Sciatic nerve (tissue), 2 donors: ENCODE measurements at regions not wholly inside any gene's neighbourhood (a gene's known extent, or its start where the extent isn't known, plus 50 kb on each side); places are given as distances from the start of the nearest gene placed in this dataset.

Source experiments
- ATAC-seq: fragments of 200-7000 bp; cut with Tn5 transposase; one replicate; pipeline ENCODE4 v1.9.1; 2020; ENCODE audit warnings: mild to moderate bottlenecking, moderate library complexity
- DNase-seq: peaks from one replicate; pipeline ENCODE4 v3.0.0-alpha.2; 2020; ENCODE audit warnings: low spot score
- intact Hi-C: fragments of 100-400 bp; cut with DNase I; formaldehyde crosslinking; loops from one replicate; pipeline ENCODE4 v1.14.2; 2022
- donor health status: DM: no; HTN: no; CAD: no.
- donor health status: DM: no; HTN: no; CAD: no.

DNA sequence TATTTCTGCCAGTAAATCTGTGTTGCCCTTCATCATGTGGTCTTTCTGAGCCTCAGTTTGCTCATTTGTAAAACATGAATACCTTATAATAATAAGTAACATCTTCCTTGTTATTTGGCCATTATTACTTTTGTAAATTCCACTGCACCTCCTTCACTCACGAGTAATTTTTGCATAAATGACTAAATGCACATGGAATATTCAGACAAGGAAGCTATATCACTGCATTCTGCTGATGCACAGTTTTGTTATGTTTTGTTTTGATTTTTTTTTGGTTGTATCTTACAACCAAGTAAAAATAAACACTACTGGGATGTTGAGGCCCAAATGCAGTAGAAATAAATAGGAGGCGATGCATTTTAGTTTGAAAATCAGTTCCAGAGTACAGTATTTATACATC lies 185.3 kb upstream of the POU3F3 start:
- ATAC-seq: no peak
- no peak for DNase-seq
- intact Hi-C loops: no loop called here

DNA sequence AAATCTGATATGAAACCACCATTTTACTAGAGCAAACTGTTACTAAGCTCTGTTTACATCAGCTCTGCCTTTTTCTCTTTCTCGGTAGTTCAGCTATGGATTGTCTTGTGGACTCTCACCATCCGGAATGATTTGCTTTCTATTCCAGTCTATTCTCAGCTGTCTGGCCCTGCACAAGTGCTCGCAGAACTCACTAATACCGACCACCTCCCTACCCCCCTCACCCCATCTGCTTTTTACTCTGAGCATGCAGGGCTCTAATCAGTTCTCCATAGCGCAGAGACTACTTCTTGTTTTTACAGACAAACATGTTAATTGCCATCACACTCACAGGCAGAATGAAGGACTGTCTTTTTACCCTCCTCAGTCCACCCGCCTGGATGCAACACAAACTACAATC lies 180.7 kb upstream of the POU3F3 start:
- intact Hi-C loops: no loop called here
- ATAC-seq (no peak), DNase-seq (no peak)

DNA sequence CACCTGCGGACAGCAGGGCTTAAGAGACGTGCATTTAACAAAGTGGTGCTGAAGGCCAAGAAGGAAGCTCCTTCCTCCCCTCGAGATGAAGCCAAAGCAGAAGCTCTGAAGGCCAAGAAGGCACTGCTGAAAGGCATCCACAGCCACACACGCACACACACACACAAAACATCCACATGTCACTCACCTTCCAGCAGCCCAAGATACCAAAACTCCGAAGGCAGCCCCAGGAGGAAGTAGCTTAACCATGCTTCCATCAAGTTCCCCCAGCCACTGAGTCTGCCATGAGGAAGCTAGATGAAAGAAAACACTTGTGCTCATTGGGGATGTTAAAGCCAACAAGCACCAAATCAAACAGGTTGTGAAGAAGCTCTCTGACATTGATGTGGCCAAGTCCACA lies 175.7 kb upstream of the POU3F3 start:
- DNase-seq: no peak
- no peak for ATAC-seq
- intact Hi-C loops: no loop called here

DNA sequence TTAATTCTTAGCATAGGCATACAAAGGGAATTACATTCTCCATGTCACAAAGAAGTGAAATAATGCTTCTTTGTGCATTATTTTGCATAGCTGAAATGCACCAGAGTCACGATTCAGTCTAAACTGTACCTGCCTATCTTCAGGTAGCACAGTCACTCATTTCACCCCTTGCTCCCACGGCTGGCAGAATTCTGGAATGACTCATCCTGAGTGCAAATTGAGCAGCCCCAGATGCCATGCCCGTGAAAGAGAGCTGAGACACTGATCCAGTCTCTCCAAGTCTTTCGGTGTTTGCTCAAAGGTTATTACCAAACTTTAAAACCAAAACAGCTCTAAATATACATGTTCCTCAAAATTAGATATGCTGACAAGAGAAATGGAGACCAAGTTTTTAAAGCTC lies 168.3 kb upstream of the POU3F3 start:
- intact Hi-C loops: no loop called here
- no peak for DNase-seq

DNA sequence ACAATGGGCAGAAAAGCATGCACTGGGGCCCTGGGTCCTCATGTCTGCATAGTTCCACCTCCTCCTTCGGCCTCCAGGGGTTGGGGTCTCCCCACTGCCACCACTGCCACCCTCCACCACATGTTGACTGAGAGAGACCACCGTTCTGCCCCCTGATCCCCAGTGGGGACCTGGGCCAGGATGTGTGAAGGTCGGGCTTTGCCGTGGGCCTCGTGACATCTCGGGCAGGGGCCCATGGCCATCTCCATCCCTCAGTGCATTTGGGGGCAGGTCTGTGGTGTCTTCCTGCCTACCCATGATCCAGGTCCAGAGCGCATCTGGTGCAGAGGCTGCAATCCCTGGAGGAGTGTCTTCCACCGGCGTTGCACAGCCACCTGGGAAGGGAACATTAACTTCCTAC lies 166.8 kb upstream of the POU3F3 start:
- intact Hi-C loops: no loop called here
- DNase-seq (no peak), ATAC-seq (no peak)

More for the DNA sequence above, 168.3 kb upstream of the POU3F3 start:
- ATAC-seq: no peak

DNA sequence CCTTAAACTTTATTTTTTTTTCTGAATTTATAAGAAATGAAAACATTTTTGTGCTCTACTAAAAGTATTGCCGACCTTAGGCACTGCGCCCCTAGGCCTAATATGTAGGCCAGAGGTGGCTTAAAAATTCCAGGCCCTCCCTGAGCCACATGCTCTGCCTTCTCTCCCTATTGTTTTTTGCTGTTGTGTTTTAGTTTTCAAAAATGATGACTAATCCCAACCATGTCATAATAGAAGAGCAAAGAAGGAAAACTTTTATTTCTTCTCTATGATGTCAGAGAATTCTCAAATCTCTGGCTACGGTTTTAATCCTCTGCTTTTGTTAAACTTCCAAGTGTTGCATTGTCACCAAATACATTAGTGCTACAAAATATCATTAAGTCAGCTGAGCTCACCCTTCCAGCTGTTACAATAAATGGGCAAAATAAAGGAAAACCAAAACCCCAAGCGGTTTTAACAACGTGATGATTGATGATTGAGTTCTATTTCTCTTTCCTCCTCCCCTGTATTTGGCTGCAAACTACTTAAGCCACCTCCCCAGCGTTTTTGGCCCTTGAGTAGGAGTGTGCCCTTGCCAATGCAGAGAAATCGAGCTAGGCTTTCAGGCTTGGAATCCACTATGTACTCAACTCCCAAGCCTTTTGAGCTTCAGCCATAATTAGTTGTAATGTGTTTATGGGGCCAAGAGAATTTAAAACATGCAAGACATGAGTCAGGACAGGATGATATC lies 163.5 kb upstream of the POU3F3 start:
- DNase-seq (no peak), ATAC-seq (no peak)
- intact Hi-C loops: no loop called here

DNA sequence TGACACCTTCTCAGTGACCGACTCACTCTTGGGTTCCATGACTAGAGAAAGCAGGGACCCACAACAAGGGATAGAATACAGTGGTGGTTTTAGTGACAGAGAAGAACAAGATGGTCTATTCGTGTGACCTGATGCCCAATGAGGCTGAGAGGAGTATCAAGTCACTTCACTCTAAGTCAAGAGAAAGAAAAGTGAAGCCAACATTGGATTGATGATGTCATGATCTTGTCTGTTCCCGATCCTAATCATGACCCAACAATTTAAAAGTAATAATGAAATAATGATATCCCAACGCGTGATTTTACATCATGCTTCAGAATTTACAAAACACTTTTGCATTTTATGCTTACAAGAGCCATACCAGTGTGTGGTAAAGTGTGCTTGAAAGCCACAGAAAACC lies 155.6 kb upstream of the POU3F3 start:
- intact Hi-C loops: no loop called here
- no peak for DNase-seq
- no peak for ATAC-seq

DNA sequence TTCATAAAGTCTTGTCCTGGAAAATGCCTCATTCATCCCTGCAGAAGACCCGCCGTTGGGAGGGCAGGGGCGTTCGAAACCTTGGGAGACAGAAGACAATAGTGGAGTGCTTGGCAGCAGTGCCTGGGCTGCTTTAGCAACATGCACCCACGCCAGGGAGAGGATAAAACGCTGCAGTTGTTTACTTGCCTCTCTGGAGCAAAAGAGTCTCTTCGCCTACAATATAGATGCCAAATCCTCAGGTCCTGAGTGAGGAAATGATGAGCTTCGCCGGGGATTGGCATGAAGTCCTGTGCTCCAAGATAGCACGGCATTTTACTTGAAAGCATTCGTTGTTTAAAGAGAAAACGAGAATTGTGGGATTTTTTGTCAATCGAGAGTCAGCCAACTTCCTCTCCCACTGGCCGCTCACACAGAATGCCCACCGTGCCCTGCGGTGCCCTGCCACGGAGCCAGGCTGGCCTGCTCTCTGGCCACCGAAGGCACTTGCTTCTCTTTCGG lies 152.5 kb upstream of the POU3F3 start:
- intact Hi-C loops: no loop called here
- ATAC-seq (no peak), DNase-seq (no peak)

DNA sequence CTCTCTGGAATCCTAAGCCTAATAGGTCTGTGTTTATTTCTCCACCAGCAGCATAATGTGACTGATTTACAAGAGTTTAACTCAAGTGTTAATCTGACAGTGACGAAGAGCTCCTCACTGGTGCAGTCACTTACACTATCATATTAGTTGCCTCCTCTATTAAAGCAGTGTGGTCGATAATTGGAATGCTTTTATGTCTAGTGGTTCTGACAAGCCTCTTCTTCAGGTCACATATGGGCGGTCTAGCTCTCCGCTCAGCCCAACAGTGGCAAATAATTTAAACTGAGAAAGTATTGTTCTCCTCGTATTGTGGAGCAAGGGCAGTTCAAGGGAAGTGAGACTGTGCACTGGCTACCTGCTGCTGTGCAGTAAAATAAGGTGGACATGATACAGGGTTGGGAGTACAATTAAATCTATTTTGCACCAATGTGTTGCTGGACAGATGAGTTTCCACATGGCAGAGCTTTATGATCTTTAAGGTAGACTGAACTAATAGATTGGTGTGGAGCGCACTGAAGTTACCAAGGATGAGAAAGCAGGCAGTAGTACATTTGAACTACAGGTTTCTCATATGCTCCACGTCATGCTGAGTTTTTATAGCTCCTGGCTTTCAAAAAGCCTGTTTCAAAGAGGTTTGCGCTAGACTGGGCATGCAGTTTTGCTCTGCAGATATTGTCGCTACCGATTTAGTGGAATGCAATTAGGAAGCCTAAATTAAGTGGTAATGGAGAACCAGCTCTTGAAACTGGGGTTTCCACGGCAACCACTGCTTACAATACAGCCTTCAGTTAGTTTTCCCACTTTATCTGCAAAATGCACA lies 151.7 kb upstream of the POU3F3 start:
- intact Hi-C loops: no loop called here
- ATAC-seq (no peak), DNase-seq (no peak)

DNA sequence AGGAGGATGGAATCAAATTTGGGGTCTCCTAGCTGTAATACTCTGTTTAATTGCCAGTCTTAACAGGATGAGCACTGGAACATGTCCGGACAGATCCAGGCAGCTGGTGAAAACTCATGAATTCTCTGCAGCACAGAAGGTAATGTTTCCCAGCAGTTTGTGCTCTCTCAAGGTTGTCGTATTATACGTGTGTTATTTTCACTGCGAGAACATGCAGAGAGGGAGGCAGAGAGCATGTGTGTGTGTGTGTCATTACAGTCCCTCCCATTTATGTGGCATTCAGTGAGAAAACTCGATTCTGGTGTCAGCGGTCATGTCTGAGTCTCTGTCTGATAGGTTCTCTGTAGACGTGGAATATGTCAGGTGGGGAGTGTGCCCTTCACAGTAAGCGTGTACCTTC lies 150.2 kb upstream of the POU3F3 start:
- no peak for DNase-seq
- intact Hi-C loops: no loop called here
- ATAC-seq: no peak

DNA sequence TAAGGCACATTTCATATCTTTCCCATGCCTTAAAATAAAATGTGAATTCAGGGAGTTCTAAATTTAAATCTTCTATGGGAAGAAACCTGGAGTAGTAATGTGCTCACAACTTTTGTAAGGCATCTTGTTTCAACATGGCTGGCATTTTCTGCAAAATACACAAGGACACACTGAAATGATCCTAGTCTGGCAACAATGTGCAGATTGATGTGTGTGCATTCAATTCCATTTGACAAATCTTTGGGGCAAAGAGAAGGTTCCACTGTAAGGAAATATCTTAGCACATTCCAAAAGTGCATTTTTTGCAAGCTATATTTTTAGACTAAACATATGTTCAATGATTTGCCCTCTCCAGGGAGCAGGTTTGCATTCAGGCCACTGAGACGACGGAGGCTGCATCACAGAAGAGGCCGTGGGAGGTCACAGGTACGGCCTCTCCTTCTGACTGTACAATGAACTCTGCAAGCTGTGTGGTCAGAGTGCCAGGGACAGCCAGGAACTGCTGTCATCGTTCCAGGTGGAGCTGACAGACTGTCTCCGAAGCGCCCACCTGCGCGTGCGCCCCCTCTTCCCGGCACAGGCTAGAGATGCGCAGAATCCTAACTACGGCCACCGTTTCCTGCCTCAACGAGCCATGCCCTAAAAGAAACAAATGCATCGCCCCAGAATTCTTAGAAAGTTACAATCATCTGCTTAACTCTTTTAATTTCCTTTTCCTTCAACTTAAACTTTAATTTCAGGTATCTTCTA lies 149.2 kb upstream of the POU3F3 start:
- intact Hi-C loops: no loop called here
- no peak for ATAC-seq
- no peak for DNase-seq

DNA sequence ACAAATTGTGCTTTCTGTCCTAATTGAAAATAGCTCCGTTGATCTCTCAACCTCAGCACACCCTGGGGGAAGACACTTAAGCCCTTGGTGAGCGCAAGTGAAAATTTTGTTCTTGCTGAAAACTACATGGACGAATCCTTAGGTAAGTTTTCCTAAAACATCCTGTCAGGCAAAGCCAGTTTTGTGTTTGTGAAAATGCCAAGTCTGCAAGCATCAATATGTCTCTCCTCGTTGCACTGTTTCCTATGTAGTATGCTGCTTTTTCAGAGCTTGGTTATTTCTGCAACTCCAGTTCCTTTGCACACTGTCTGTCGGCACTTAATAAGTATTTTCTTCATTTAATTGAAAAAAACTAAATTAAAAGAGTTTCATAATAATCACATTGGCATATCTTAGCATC lies 146.9 kb upstream of the POU3F3 start:
- intact Hi-C loops: no loop called here
- no peak for ATAC-seq
- DNase-seq: no peak

DNA sequence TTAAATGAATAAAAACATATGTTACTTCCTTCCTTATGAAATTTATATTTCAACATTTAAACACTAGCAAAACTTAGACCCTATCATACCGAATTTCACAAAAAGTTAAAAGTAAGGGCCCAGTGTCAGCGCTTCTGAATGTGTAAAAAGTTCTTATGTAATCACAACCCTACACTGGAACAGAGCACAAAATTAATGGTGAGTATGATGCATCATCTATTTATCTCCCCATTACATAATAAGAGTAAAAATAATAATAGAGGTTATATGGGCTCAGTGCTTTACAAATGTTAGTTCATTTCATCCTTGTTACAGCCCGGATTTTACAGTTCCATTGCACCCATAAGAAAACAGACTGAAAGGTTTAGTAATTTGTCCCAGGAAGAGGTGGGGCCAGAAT lies 144.9 kb upstream of the POU3F3 start:
- no peak for DNase-seq
- intact Hi-C loops: no loop called here
- no peak for ATAC-seq

DNA sequence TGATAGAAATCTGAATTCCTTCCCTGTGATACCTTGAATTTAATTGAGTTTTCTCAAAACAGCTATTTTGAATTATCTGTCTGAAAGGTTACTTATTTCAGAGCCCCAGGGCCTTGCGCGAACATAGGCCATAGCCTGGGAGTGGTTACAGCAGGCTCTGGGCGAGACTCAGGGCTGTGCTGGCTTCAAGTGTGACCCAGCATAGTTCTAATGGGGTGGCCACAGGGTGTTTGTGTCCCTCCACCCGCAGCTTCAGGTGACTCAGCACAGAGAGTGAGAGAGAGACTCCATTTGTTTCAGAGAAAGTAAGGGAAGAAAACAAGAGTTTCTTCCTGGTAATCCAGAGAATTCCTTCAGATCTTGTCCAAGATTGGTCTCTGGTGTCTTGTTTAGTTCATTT lies 137.9 kb upstream of the POU3F3 start:
- intact Hi-C loops: no loop called here
- DNase-seq (no peak), ATAC-seq (no peak)

DNA sequence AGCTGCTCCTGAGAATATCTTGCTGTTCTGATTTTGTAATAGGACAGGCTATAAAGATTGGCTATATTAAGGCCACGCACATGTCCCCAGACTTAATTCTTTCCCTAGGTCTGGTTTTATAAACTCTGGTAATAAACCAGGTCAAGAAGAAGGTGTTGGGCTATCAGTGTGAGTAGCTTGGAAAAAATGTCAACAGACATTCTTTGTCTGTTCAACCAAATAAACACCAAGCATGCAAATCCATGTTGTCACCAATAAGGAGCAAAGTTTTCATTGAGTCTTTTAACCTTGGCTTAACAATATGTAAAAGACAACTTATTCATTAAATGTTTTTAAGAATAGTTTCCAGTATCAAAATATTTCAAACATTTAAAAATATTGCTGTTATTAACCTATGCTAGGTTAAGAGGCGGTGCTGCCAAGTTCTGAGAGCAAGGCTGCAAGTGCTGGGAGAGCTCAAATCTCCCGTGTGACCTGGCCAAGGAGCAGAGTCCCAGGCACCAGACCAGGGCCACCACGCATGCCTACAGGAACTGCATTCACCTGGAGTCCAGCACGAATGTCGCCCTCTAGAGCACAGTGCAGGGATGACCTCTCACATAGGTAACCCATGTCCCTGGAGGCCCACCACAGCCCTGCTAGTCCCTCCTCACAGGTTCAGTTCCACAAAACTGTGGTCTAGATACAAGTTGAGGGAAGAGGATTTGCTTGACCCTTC lies 120.5 kb upstream of the POU3F3 start:
- ATAC-seq (no peak), DNase-seq (no peak)
- intact Hi-C loops: no loop called here

DNA sequence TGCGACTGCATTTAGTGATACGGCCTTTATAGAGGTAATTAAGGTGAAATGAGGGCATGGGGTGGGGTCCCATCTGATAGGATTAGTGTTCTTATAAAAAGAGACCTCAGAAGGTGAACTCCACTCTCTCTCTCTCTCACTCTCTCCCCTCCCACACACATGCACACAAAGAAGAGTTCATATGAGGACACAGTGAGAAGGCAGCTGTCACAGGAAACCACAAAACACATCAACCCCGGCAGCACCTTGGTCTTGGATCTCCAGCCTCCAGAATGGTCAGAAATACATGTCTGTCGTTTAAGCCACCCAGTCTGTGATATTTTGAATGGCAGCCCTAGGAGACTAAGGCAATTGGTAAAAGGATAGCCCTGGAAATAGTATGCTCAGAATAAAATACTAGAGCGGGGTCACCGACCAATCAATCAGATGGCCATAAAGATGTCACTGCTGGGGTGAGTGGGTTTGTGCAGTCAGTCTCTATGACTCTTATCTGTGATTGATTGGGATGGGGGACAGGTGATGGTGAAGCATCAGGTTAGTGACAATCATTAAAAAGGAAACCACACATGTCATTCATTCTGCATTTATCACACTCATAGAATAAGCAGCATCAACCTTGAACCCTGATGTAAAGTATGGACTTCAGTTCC lies 118.9 kb upstream of the POU3F3 start:
- DNase-seq (no peak), ATAC-seq (no peak)
- intact Hi-C loops: no loop called here

DNA sequence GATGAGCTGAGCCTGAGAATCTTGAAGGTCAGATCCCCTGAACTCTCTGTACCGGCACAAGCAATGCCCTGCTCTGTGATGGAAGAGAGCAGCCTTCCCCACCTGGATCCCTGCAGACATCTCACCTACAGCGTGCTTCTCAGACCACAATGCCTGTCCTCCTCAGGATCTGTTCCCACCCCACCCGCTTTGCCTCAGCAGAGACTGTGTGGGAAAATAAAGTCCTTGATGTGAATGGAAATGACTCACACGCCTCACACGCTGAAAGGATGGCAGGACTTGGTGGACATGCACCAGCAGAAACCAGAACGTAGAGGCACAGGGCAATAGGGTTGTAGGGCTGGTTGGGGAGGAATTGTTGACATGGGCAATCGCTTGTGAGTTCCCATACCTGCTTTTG lies 117.9 kb upstream of the POU3F3 start:
- DNase-seq (no peak), ATAC-seq (no peak)
- intact Hi-C loops: no loop called here

DNA sequence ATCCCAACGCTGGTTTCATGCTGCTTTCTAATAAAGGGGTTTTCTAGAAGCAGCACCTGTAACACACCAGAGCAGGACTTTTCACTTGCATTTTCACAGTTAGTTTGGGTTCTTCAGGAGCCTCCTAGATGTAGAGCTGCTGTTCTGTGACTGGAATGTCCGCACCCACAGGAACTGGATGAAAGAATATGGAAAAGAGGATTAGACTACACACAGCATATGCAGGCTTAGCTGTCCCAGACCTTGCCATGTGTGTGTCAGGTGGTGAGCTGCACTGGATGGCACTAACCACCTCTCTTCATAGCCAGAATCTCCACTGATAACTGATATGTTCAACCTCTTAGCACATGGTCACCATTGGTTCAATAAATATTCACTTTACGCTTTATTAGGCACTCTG lies 112.1 kb upstream of the POU3F3 start:
- intact Hi-C loops: no loop called here
- ATAC-seq: no peak
- DNase-seq: no peak

DNA sequence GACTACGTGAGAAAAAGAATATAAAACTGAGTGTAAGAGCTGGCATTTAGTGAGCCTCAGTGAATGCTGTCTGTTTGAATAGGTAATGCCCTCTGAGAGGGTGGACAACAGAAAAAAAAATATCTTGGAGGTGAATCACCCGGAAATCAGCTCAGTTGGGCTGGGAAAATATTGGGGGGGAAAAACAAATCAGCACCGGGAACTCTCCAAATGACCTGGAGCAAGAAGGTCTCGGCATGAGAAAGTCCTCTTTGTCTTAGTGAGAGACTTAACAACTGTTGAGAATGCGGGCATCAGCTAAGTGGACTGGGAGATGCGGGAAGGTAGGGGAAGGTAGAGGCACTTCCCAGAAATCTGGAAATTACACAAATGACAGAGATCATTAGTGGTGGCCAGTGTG lies 109.4 kb upstream of the POU3F3 start:
- no peak for ATAC-seq
- intact Hi-C loops: no loop called here
- DNase-seq: no peak
